Fibroblast of pulmonary artery (primary cell): ENCODE measurements at regions not wholly inside any gene's neighbourhood (a gene's known extent, or its start where the extent isn't known, plus 50 kb on each side); places are given as distances from the start of the nearest gene placed in this dataset.

ENCODE experiments used
- DNase-seq: peaks from one replicate; pipeline ENCODE4 v3.0.0-alpha.2; 2010; ENCODE audit warnings: low read depth
- H3K4me3 ChIP-seq: replicated peaks from 2 replicates; pipeline ENCODE4 v1.5.1; 2011; ENCODE audit warnings: low read depth, mild to moderate bottlenecking, control low read depth, low read length, moderate library complexity
- TF ChIP-seq, protein P1 (sequence below): IDR thresholded peaks from 2 replicates; pipeline ENCODE4 v1.5.1; 2011; ENCODE audit warnings: mild to moderate bottlenecking, control low read depth, low read length, inconsistent platforms; ENCODE audit errors: missing control alignments

DNA sequence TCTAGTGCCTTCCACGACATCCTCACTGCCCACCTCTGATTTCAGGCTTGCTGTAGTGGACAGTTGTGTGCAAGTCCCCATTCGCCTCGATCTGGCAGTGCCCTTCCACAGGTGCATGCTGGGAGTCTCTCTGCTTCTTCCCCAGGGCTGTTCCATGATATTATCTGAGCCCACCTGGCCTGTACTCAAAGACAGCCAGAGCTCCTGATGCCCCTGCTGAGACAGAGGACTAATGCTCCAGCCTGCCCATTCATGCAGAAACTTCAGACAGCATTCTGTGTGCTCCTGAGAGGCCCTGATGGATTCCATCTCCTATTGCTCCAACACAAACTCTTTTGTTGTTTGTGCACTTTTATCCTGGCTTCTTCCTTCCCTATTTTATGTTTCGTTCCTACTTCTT is 164.8 kb upstream of the PRSS58 start:
- no peak for DNase-seq
- TF ChIP-seq, protein P1, sequence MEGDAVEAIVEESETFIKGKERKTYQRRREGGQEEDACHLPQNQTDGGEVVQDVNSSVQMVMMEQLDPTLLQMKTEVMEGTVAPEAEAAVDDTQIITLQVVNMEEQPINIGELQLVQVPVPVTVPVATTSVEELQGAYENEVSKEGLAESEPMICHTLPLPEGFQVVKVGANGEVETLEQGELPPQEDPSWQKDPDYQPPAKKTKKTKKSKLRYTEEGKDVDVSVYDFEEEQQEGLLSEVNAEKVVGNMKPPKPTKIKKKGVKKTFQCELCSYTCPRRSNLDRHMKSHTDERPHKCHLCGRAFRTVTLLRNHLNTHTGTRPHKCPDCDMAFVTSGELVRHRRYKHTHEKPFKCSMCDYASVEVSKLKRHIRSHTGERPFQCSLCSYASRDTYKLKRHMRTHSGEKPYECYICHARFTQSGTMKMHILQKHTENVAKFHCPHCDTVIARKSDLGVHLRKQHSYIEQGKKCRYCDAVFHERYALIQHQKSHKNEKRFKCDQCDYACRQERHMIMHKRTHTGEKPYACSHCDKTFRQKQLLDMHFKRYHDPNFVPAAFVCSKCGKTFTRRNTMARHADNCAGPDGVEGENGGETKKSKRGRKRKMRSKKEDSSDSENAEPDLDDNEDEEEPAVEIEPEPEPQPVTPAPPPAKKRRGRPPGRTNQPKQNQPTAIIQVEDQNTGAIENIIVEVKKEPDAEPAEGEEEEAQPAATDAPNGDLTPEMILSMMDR, result no peak
- no peak overlapping the region for H3K4me3 ChIP-seq

DNA sequence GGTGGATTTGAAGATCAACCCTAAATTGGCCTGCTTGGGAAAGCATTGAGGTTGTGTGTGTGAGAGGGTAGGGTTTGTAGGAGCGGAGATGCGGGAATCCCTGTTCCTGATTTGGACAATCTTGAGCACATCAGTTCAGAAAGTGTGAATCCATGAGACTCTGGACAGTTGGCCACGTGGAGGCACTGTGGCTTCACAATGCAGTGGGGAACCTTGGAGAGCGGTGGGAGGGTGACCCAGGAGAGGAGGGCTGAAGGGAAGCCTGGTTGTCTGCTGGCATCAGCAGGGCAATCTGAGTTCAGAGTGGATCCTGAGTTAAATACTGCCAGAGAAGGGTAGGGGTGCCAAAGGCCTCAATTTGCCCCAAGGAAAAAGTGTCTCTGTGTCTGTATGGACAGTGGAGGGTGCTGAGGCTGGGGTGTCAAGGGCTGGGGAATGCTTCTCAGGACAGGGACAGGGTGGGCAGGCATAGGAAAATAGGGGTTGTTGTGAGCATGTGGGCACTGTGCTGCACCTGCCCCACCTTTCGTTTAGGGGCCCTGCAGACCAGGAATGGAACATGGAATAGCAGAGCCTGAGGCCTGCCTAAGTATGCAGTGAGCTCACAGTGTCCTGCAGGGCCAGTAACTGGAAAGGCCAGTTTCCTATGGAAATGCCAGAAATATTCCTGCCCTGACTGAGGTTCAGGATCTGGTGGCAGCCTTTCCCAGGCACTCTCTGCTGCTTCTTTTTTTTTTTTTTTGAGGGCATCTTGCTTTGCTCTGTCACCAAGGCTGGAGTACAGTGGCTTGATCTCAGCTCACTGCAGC is 162.9 kb upstream of the PRSS58 start:
- DNase-seq, result peak; percentile 13
- TF ChIP-seq, protein P1, result peak; percentile 33
- no peak overlapping the region for H3K4me3 ChIP-seq

DNA sequence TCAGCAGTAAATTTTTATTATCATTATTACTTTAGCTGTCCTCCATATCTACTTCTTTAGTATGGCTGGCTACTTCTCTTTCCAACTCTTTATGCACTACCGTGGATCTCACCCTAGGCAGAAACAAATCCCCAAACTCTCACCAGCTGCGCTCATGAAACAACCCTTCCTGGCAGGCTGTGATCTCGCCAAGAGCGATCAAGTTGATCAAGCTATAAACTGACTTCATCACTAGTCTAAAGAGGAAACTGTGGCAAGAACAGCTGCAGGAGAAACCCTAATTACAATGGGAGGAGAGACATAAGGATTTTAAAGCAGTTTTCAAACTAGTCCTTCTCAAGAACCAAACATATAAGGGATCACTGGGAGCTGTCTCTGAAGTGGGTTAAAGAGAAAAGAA is 160.5 kb upstream of the PRSS58 start:
- no peak for DNase-seq
- TF ChIP-seq, protein P1, result no peak
- H3K4me3 ChIP-seq, result no peak overlapping the region

DNA sequence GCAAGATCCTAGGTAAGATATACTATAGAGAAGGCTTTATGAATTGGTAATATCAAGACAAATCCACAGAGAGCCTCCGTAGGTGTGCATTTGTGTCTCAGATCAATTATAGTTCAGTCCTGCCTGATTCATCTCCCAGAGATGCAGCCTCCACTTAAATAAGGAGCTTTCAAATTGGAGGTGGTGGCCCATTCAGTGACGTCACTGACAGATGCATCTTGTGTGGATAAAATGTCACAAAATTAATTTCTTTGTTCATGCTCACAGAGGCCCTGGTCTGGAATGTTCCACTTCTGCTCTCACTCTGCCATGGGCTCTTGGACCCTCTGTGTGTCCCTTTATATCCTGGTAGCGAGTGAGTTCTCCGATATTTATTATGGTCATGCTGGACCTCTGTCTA is 157.1 kb upstream of the PRSS58 start:
- TF ChIP-seq, protein P1, result no peak
- H3K4me3 ChIP-seq, result no peak overlapping the region
- no peak for DNase-seq

DNA sequence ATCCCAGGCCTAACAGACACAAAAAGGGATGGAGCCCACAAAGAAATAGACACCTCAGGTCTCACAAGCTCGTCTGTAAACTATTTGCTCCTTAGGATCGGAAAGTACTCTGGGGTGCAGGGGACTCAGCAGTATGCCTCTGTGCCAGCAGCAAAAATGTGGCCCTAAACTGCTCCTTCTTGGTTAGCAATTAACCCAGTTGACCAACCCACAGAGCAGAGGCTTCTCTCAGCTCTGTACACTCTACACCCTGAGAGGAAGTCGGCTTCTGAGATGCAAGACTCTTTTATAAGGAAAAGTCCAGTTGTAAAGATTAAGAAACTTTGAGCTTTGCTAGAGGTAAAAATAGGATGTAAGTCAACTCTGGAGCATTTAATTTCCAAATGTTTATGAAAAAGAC is 156.3 kb upstream of the PRSS58 start:
- H3K4me3 ChIP-seq, result no peak overlapping the region

DNA sequence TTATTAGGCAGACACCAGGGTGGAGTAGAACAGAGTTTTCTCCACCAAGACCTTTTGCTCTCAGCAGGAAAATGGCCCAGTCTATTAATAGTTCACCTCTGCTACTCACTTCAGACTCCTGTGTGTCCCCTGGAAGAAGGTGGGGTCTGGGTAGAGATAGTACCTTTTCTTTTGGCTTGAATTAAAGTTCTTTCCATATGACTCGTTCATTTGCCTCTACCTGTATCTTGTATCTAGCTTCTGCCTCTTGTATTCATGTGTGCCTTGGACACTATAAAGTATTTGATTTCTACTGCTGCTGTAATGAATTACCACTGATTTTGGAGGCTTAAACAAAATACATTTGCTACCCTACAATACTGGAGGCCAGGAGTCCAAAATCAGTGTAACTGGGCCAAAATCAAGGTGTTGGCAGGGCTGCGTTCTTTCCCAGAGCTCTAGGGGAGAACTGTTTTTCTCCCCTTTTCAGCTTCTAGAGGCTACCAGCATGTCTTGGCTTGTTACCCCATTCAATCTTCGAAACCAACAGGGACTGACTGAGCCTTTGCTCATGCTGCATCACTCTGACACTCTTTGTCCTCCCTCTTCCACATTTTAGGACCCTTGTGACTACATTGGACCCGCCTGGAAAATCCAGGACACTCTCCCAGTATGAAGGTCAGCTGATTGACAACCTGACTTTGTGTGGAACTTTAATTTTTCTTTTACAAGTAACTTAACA is 155.6 kb upstream of the PRSS58 start:
- no peak for DNase-seq
- TF ChIP-seq, protein P1, result no peak
- no peak overlapping the region for H3K4me3 ChIP-seq

More for the DNA sequence above, 156.3 kb upstream of the PRSS58 start:
- DNase-seq, result no peak
- TF ChIP-seq, protein P1, result no peak
